ENCODE measurements at regions not wholly inside any gene's neighbourhood (a gene's known extent, or its start where the extent isn't known, plus 50 kb on each side); places are given as distances from the start of the nearest gene placed in this dataset.
A peak's percentile ranks its signal among the peaks of the same experiment; 100 is the strongest.
"Not testable (repeated sequence)": the region's sequence is repeated elsewhere in the genome, so short reads cannot be mapped to it uniquely, and the experiment has no call there.

DNA sequence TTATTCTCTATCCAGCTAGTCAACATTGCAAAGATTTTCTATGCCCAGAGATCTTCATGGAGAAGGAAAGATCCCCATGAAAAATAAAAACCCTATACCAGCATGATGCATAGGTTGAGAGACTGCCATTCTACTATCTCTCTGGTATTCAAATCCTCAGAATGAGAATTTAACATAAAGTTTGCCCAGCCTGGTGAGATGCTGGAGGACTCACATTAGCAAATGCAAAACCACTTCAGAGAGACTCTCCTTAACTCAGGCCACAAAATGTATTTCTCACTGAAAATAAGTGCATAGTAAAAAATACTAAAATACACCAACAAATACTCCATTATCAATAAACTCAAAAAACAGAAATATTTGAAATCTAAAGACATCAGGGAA lies 430.0 kb upstream of the RUNX1 start:
- Mint-ChIP-seq H3K36me3 (no peaks in the 10 kb centered on the region), H3K9me3 (peaks cover 8 to 17% (median 10%) of the 10 kb centered on the region in 3 donors), H3K27me3 (peaks cover 26% of the 10 kb centered on the region), H3K4me3 (no peak overlapping the region), H3K27ac (no peak overlapping the region), H3K4me1 (peaks cover 0 to 2% (median 0%) of the 10 kb centered on the region in 3 donors)

DNA sequence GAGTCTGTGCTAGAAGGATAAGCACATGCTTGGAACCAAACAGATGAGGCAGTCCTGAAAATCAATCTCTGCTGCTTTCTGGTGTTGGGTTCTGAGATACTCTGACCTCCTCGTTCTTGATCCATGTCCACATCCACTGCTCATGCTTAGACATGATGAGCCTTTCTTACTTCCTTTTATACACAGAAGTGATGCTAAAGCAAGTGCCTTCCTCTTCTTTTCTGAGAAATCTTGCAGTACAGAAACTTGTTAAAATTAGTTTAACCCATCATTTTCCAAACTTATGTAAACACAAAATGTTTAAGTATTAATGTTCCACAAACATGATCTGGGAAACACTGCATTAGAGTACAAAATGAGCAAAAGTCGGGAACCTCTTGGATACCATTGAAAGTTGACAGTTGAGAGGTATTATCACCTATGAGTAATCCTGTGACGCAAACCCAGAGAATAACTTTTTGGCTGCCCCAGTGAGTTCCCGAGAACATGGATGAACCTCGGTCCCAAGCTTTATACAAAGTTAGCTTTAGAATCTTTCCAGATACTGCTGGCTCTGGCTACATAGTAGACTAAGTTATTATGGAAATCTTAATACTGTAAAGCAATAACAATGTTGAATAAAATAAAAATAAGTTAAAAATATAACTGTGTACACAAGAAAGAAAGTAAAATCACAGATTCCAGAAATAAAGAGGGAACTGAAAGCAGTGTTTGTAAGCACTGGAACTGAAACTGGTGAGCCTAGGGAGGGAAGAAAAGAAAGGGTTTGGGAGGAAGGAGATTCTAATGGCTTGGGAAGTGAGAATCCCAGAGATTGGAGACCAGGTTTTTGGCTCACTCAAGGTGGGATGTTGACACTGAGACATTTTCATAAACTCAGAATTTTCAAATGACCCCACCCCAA lies 429.3 kb upstream of the RUNX1 start:
- peaks cover 26% of the 10 kb centered on the region for H3K27me3 Mint-ChIP-seq
- peaks cover 0 to 2% (median 0%) of the 10 kb centered on the region in 3 donors for H3K4me1 Mint-ChIP-seq
- H3K27ac Mint-ChIP-seq = no peak overlapping the region
- H3K4me3 Mint-ChIP-seq = no peak overlapping the region
- no peaks in the 10 kb centered on the region for H3K36me3 Mint-ChIP-seq
- peaks cover 8 to 17% (median 9%) of the 10 kb centered on the region in 3 donors for H3K9me3 Mint-ChIP-seq

DNA sequence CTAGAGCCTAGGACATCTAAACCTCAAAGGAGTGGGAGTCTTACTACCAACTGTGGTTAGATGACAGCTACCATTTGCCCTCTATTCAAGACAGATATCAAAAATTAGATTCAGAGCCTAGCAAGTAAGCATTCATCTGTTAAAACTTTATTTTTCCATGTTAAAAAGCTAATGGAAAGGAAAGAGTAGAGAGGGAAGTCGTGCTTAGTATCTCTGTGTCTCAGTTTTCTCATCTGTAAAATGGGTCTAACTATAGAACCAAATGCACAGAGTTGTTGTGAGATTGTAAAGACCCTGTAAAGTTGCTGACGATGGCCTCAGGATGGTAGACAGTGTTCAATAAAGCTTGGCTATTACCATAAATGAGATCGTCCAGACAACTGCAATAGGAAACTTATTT lies 428.5 kb upstream of the RUNX1 start:
- no peak overlapping the region for H3K27ac Mint-ChIP-seq
- H3K9me3 Mint-ChIP-seq = peaks cover 8 to 17% (median 9%) of the 10 kb centered on the region in 3 donors
- H3K4me1 Mint-ChIP-seq = peaks cover 0 to 2% (median 0%) of the 10 kb centered on the region in 3 donors
- H3K4me3 Mint-ChIP-seq = no peak overlapping the region
- no peaks in the 10 kb centered on the region for H3K36me3 Mint-ChIP-seq
- H3K27me3 Mint-ChIP-seq = peaks cover 30% of the 10 kb centered on the region

- H3K36me3 Mint-ChIP-seq = no peaks in the 10 kb centered on the region
- H3K9me3 Mint-ChIP-seq = peaks cover 6 to 17% (median 9%) of the 10 kb centered on the region in 3 donors
- H3K4me1 Mint-ChIP-seq = peaks cover 0 to 2% (median 0%) of the 10 kb centered on the region in 3 donors
- no peak overlapping the region for H3K4me3 Mint-ChIP-seq
- H3K27me3 Mint-ChIP-seq = peaks cover 27% of the 10 kb centered on the region
- H3K27ac Mint-ChIP-seq = no peak overlapping the region
These were observed 427.7 kb upstream of the RUNX1 start for GRCh38 chr21:35476621-35477395.

GRCh38 chr21:35475762-35476161 lies 426.7 kb upstream of the RUNX1 start:
- H3K4me1 Mint-ChIP-seq = peaks cover 0 to 3% (median 0%) of the 10 kb centered on the region in 3 donors
- no peak overlapping the region for H3K4me3 Mint-ChIP-seq
- peak overlapping the region in 1 of 3 donors; percentile 51 for H3K27ac Mint-ChIP-seq
- H3K36me3 Mint-ChIP-seq = no peaks in the 10 kb centered on the region
- H3K9me3 Mint-ChIP-seq = peaks cover 5 to 17% (median 9%) of the 10 kb centered on the region in 3 donors
- H3K27me3 Mint-ChIP-seq = peaks cover 27% of the 10 kb centered on the region

GRCh38 chr21:35475009-35475408 lies 425.9 kb upstream of the RUNX1 start:
- H3K9me3 Mint-ChIP-seq = peaks cover 4 to 13% (median 8%) of the 10 kb centered on the region in 3 donors
- H3K4me1 Mint-ChIP-seq = peaks cover 0 to 3% (median 0%) of the 10 kb centered on the region in 3 donors
- H3K27me3 Mint-ChIP-seq = peaks cover 27% of the 10 kb centered on the region
- H3K27ac Mint-ChIP-seq = no peak overlapping the region
- H3K4me3 Mint-ChIP-seq = no peak overlapping the region
- H3K36me3 Mint-ChIP-seq = no peaks in the 10 kb centered on the region

- no peak overlapping the region for H3K27ac Mint-ChIP-seq
- peaks cover 20% of the 10 kb centered on the region for H3K27me3 Mint-ChIP-seq
- no peaks in the 10 kb centered on the region for H3K36me3 Mint-ChIP-seq
- H3K4me1 Mint-ChIP-seq = peaks cover 0 to 3% (median 0%) of the 10 kb centered on the region in 3 donors
- no peak overlapping the region for H3K4me3 Mint-ChIP-seq
- peaks cover 0 to 3% (median 1%) of the 10 kb centered on the region in 3 donors for H3K9me3 Mint-ChIP-seq
These were observed 424.4 kb upstream of the RUNX1 start for GRCh38 chr21:35473496-35473895.

DNA sequence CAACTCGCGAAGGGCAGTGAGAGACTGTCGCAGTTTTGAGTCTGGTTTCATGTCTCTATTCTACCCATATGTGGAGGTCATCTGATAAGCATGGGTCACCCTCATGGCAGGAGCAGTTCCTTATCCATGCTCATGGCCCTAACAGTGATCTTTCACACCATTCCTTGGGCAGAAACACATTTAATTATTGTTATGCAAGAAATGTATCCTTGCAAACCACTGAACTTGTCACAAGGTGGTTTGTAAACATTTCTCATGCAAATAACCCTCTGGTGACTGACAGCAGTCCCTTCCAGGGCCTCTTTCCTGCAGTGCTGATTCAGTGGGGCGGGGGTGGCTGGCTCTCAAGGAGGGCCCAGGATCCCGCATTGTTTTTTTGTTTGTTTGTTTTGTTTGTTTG lies 421.4 kb upstream of the RUNX1 start:
- Mint-ChIP-seq H3K27me3 (peaks cover 8% of the 10 kb centered on the region), H3K9me3 (peaks cover 2 to 12% (median 5%) of the 10 kb centered on the region in 3 donors), H3K4me3 (no peak overlapping the region), H3K4me1 (peaks cover 0 to 1% (median 0%) of the 10 kb centered on the region in 3 donors), H3K27ac (no peak overlapping the region), H3K36me3 (no peaks in the 10 kb centered on the region)

GRCh38 chr21:35469498-35469897 lies 420.4 kb upstream of the RUNX1 start:
- peaks cover 0 to 1% (median 0%) of the 10 kb centered on the region in 3 donors for H3K4me1 Mint-ChIP-seq
- no peak overlapping the region for H3K27ac Mint-ChIP-seq
- peaks cover 2 to 12% (median 5%) of the 10 kb centered on the region in 3 donors for H3K9me3 Mint-ChIP-seq
- peaks cover 6% of the 10 kb centered on the region for H3K27me3 Mint-ChIP-seq
- no peaks in the 10 kb centered on the region for H3K36me3 Mint-ChIP-seq
- no peak overlapping the region for H3K4me3 Mint-ChIP-seq

GRCh38 chr21:35468991-35469390 lies 419.9 kb upstream of the RUNX1 start:
- Mint-ChIP-seq H3K9me3 (peaks cover 2 to 12% (median 5%) of the 10 kb centered on the region in 3 donors), H3K27me3 (peaks cover 5% of the 10 kb centered on the region), H3K36me3 (no peaks in the 10 kb centered on the region), H3K4me3 (no peak overlapping the region), H3K4me1 (peaks cover 0 to 1% (median 0%) of the 10 kb centered on the region in 3 donors), H3K27ac (no peak overlapping the region)

DNA sequence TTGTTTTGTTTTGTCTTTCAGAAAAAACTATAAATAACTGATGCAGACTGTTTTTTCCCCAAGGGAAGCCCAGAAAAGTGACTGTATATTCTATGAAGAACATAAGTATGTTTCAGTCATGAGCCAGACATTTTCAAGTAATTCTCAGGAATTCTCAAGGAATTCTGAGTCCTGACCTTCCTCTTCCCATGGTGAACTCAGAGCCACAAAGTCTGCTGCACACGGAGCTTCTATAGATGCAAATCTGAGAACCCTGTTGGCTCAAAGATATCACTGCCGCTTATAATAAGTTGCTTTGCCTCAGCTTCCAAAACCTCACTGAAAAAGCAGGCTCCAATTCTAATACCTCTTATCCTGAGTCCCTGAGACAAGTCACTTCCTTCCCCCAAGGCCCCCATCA lies 418.5 kb upstream of the RUNX1 start:
- no peak overlapping the region for H3K27ac Mint-ChIP-seq
- H3K27me3 Mint-ChIP-seq = no peaks in the 10 kb centered on the region
- no peaks in the 10 kb centered on the region for H3K36me3 Mint-ChIP-seq
- peaks cover 0 to 1% (median 0%) of the 10 kb centered on the region in 3 donors for H3K4me1 Mint-ChIP-seq
- no peak overlapping the region for H3K4me3 Mint-ChIP-seq
- peaks cover 2 to 15% (median 5%) of the 10 kb centered on the region in 3 donors for H3K9me3 Mint-ChIP-seq

- H3K9me3 Mint-ChIP-seq = peaks cover 2 to 15% (median 5%) of the 10 kb centered on the region in 3 donors
- H3K27ac Mint-ChIP-seq, H3K4me3 Mint-ChIP-seq, H3K36me3 Mint-ChIP-seq, H3K4me1 Mint-ChIP-seq, H3K27me3 Mint-ChIP-seq: not testable (repeated sequence)
These were observed 417.6 kb upstream of the RUNX1 start for GRCh38 chr21:35466681-35467080.

GRCh38 chr21:35465741-35466140 lies 416.6 kb upstream of the RUNX1 start:
- Mint-ChIP-seq H3K4me3 (no peak overlapping the region), H3K27ac (peak overlapping the region in 1 of 3 donors; percentile 33), H3K36me3 (no peaks in the 10 kb centered on the region), H3K9me3 (peaks cover 2 to 15% (median 5%) of the 10 kb centered on the region in 3 donors), H3K27me3 (no peaks in the 10 kb centered on the region), H3K4me1 (no peaks in the 10 kb centered on the region)

DNA sequence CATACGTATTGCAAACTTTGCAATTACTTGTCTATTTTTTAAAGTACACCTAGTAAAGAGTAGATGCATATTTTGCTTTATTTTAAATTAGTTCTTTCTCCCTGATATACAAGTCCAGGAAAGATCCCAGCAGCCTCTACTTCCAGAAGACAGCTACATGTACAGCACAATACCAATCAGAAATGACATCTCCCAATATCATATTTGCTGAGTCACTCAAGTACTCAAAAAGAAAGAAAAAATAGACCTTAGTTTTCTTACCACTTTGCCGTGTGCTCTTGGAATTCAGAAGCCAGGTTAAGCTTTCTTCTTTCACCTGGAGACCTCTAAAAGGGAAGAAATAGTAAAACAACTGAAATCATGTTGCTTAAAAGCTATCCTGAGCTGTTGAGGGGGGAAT lies 412.6 kb upstream of the RUNX1 start:
- Mint-ChIP-seq H3K9me3 (peaks cover 2 to 13% (median 5%) of the 10 kb centered on the region in 3 donors), H3K27ac (no peak overlapping the region), H3K36me3 (no peaks in the 10 kb centered on the region), H3K27me3 (no peaks in the 10 kb centered on the region), H3K4me3 (no peak overlapping the region), H3K4me1 (no peaks in the 10 kb centered on the region)

DNA sequence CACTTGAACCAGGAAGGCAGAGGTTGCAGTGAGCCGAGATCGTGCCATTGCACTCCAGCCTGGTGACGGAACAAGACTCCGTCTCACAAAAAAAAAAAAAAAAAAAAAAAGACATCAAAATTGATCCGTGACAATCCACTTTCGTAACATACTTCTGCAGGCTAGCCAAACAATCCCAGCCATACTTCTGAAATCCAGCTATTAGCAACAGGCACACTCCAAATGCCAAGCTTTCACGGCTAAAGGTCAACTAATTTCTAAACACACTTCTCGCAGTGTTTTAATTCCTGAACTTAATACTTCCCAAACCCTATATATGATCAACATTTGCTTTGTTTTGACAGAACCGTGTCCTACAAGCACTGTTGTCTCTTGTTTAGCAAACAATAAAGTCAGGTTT lies 411.3 kb upstream of the RUNX1 start:
- Mint-ChIP-seq H3K9me3 (peaks cover 0 to 4% (median 0%) of the 10 kb centered on the region in 3 donors), H3K36me3 (no peaks in the 10 kb centered on the region), H3K4me1 (no peaks in the 10 kb centered on the region), H3K4me3 (no peak overlapping the region), H3K27me3 (no peaks in the 10 kb centered on the region), H3K27ac (no peak overlapping the region)

Data from IgD-negative memory B cell (primary cell).